GM18519 (cell line): ENCODE measurements at regions not wholly inside any gene's neighbourhood (a gene's known extent, or its start where the extent isn't known, plus 50 kb on each side); places are given as distances from the start of the nearest gene placed in this dataset.

Experiments
- ATAC-seq: cut with Tn5 transposase; IDR thresholded peaks from one replicate; pipeline ENCODE4 v1.9.1; 2021; ENCODE audit warnings: mild to moderate bottlenecking, moderate library complexity; ENCODE audit not compliant: unreplicated experiment, low FRiP score

DNA sequence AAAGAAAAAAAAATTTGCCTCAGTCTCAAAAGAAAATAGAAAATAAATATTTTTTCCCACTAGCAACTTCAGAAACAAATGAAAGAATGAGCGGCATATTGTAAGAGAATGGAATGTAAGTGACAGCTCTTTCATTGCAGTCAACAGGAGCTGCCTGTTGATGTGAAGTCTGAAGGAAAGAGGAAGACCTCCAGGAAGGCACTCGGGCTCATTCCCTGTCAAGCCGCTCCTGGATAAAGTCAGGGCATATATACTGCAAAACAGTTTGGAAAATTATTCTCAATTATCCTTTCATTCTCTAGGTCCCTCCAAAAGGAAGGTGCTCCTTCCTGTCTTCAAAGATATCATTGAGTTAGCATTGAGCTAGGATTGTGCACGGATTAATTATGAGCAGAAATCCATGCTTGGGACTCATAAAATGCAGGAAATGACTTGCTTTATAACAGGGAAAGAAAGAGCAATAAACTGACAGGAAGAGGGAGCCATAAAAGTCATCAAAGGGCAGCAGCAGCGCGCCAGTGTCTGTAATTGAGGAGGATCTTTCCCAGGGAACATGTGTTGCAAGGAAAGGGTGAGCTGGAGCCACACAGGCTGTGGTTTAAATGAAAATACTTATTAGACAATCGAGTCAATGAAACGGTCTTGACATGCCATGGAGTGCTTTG is 218.2 kb downstream of the C6orf118 start:
- ATAC-seq, result no peak

DNA sequence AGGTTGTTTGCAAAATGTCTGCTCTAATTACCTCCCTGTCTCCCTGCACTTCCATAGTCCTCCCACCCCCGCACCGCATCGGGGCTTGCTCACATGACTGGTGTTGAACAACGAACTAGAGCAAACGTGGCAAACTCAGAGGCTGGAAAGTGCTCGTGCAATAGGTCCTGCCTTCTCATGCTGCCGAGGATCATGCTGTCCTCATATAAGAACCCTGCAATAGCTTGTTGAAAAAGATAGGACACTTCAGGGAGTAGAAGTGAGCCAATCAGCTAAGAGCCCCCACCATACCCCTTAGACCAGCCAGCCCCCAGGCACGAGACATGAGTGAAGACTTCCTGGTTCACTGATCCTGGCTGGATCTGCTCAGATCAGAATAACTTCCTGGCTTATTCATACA is 219.2 kb downstream of the C6orf118 start:
- no peak for ATAC-seq

DNA sequence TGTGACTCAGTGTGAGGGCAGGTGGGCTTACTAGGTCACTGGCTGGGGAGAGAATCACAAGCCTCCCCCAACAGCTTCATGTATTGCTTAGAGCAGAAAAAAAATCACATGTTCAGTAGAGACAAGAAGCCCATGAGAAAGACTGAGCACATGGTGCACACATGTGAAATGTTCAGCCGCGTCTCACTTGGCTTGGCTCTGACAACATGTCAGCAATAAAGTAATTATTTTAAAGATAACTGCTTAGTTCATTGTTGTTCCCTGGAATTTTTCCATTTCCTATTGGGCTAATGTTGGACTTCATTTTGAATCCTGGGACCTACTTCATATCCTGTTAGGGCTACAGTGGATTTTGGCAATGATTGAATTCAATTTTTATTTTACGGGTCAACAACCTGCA is 222.6 kb downstream of the C6orf118 start:
- ATAC-seq, result no peak

- no peak for ATAC-seq
Observed at GRCh38 chr6:165082636-165083035, 226.8 kb downstream of the C6orf118 start.

DNA sequence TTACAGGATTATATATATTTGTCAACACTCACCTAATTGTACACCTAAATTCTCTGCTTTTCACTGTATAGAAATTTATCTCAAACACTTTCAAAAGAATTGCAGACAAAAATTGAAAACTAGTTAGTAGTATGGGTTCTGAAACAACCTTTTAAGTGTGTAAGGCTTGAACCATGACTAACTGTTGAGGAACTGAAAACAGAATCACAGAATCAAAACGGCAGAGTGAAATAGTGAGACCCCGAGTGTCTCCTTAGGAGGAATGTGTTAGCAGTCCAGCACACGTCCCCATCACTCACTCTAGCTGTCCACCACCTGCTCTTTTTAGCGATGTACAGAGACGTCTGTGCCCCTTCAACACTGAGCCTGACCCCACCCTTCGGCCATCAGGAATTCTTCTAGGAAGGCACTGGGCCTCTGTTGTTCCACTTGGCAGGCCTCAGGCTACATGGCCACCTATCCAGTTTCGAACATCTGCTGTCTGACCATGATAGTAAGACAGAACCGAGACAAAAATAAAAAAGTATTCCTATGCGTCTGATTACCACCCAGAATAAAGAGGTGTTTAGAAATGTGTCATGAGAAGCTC is 227.4 kb downstream of the C6orf118 start:
- no peak for ATAC-seq

- ATAC-seq, result no peak
Observed at GRCh38 chr6:165077876-165078275, 231.5 kb downstream of the C6orf118 start.

GRCh38 chr6:165071906-165072305 is 237.5 kb downstream of the C6orf118 start:
- no peak for ATAC-seq

- no peak for ATAC-seq
Observed at GRCh38 chr6:165060720-165061119, 248.7 kb downstream of the C6orf118 start.

DNA sequence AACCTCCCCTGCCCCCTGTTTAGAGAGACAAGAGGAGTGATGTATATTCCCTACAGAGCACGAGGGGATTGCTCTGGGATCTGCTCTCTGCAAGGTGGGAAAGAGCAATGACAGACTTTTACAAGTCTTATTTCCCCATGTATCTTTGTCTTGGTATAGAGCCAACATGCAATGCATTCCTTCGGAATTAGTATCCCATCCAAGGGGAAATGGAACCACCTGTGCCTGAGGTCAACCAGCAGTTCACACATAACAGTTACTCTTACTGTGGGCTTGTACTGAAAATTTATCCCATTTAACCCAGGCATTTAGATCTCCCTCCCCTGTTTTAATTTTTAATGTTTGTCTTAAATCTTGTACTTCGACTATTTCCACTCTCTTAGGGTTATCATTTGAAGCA is 250.4 kb downstream of the C6orf118 start:
- ATAC-seq, result no peak

- ATAC-seq, result no peak
Observed at GRCh38 chr6:165056292-165056691, 253.1 kb downstream of the C6orf118 start.

- no peak for ATAC-seq
Observed at GRCh38 chr6:165055231-165055630, 254.2 kb downstream of the C6orf118 start.

- no peak for ATAC-seq
Observed at GRCh38 chr6:165052561-165053480, 256.6 kb downstream of the C6orf118 start.

GRCh38 chr6:165049362-165049761 is 260.0 kb downstream of the C6orf118 start:
- no peak for ATAC-seq

DNA sequence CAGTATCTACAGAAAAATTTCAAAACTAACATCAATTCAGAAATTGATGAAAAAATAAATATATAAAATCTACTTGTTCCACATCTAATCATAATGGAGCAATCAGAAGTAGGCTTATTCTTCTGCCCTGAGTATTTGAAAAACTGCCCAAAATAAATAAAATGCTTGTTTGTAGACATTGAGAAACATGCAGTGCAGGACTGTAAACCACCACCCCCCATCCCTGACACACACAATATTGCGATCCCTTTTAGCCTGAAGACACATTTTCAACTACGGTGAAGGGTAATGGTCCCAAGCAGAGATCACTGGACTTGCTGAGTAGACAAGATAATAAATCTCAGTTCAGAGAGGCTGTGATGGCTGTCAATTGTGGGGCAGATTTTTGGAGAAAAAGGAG is 261.5 kb downstream of the C6orf118 start:
- no peak for ATAC-seq

GRCh38 chr6:165045631-165046030 is 263.8 kb downstream of the C6orf118 start:
- no peak for ATAC-seq

- ATAC-seq, result no peak
Observed at GRCh38 chr6:165042912-165043311, 266.5 kb downstream of the C6orf118 start.

DNA sequence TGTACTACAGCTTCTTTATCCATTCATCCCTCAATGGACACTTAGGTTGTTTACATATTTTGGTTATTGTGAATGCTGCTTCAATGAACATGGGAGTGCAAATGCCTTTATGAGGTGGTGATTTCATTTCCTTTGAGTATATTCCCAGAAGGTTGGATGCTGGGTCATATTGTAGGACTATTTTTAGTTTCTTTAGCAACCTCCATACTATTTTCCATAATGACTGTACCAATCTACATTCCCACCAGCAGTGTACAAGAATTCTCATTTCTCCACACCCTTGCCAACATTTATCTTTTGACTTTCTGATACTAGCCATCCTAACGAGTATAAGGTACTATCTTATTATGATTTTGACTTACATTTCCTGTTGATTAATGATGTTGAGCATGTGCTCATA is 269.0 kb downstream of the C6orf118 start:
- no peak for ATAC-seq

GRCh38 chr6:165034271-165034741 is 275.1 kb downstream of the C6orf118 start:
- ATAC-seq, result no peak

DNA sequence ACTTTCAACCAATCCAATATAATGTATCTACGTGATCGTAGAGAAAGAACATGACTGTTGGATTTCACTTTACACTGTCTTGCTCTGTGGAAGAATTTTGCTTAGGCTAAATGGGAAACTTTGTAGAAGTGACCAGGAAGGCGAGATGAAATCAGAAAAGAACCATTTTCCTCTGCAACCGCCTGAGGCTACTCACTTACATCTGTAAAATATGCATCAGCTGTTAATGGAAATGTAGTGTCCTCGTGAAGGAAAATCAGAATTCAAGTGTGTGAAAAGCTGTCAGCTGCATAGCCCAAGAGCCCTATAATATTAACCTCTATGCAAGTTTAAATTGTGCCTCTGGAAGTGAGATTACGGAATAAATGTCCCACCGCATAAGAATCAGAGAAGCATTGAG is 277.9 kb downstream of the C6orf118 start:
- no peak for ATAC-seq

- no peak for ATAC-seq
Observed at GRCh38 chr6:165025040-165025439, 284.4 kb downstream of the C6orf118 start.

DNA sequence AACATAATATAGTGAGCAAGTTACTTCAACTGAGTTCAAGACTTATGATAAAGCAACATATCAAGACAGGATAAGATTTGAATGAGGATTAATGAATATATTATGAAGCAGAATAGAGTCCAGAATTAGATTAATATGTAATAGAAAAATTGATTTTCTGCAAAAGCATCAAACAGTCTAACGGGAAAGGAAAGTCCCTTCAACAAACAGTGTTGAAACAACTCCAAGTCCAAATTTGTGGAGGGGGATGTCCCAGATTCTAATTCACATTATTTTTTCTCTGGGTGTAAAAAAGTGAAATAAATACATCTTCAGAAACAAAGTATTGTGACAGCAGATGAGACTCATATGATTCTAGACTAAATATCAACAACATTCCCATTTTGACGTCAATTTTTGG is 289.7 kb downstream of the C6orf118 start:
- ATAC-seq, result no peak
